Skeletal muscle cell (primary cell): ENCODE measurements at regions not wholly inside any gene's neighbourhood (a gene's known extent, or its start where the extent isn't known, plus 50 kb on each side); places are given as distances from the start of the nearest gene placed in this dataset.

Experiments
- DNase-seq: peaks from one replicate; pipeline ENCODE4 v3.0.0-alpha.2; 2010; ENCODE audit warnings: low read depth
- H3K4me3 ChIP-seq: 2 replicates; pipeline ENCODE4 v1.5.1; 2011; ENCODE audit warnings: low read depth, mild to moderate bottlenecking, control low read depth, low read length, moderate library complexity

DNA sequence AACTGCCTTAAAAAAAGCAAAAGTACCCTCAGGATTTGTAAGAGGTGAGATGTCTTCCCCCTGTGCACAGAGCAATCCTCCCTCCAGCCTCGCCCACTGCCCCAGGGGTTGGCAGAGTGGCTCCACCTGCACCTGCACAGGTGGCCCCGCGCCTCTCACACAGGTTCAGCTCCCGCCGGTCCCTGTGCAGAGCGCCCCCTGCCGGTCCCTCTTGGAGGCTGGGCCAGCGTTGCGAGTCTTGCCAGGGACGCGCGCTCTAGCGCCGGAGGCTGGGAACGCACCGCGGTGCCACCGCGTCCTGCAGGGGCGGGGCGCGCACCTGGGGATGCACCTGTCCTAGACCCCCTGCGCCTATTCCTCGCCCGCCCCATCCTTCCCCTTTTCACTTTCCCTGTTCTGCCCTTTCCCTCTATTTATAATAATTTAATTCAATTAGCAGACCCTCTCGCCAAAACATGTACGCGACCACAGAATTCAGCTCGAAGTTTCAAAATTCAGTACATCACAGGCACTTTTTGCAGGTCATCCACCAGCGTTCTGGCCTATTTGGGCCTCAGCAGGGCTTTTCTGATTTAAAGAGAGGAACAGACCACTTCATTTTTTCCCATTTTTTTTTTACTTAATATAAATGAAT, 618.6 kb downstream of the AACS start:
- H3K4me3 ChIP-seq, result no peak overlapping the region
- DNase-seq, result no peak

DNA sequence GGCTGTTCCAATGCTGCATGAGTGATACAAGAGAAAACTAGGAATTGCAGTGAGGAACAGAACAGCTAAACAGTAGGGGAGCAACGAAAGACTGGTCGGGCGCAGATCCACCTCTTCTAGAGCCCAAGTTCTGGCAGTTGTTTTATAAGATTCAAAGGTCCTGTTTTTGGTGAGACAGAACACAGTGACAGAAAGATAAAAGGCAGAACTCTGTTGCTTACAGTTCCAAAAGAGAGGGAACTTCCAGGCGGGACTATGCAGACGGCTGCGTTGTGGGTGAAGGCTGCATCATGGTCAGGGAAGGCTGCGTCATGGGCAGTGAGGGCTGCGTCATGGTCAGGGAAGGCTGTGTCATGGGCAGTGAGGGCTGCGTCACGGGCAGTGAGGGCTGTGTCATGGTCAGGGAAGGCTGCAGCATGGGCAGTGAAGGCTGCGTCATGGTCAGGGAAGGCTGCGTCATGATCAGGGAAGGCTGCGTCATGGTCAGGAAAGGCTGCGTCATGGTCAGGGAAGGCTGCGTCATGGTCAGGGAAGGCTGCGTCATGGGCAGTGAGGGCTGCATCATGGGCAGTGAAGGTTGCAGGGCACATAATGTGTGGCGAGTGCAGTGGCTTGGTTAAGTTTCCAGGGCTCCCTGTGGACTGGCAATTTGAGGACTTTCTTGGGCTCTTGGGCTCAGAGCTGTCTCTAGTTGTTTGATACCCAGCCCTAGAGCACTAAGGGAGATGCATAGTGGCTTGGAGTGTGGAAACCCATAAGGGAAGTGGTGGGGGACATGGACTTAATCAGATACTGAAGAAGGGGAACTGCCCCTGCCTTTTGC, 619.9 kb downstream of the AACS start:
- DNase-seq, result no peak
- no peak overlapping the region for H3K4me3 ChIP-seq

GRCh38 chr12:125685915-125686314, 620.7 kb downstream of the AACS start:
- no peak overlapping the region for H3K4me3 ChIP-seq
- DNase-seq, result no peak

DNA sequence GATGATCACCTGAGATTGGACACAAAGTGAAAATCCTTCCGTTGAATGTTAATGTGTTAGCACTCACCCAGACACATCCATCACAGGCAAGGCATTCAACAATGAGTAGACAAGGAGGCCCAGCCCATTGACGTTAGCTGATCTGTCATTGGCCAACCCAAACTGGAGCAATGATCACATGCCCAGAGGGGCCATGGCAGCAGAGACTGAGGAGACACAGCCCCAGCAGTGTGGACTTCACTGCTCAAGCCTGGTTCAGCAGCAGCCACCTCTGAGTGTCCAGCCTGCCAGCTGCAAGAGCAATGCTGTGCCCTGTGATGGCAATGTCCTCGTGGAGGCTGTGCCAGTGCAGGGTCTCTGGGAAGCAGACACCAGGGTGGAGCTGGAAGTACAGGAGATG, 622.2 kb downstream of the AACS start:
- H3K4me3 ChIP-seq, result no peak overlapping the region

GRCh38 chr12:125687820-125688219, 622.6 kb downstream of the AACS start:
- no peak for DNase-seq
- no peak overlapping the region for H3K4me3 ChIP-seq

More for the DNA sequence above, 622.2 kb downstream of the AACS start:
- no peak for DNase-seq

GRCh38 chr12:125688223-125688622, 623.0 kb downstream of the AACS start:
- no peak overlapping the region for H3K4me3 ChIP-seq
- no peak for DNase-seq

DNA sequence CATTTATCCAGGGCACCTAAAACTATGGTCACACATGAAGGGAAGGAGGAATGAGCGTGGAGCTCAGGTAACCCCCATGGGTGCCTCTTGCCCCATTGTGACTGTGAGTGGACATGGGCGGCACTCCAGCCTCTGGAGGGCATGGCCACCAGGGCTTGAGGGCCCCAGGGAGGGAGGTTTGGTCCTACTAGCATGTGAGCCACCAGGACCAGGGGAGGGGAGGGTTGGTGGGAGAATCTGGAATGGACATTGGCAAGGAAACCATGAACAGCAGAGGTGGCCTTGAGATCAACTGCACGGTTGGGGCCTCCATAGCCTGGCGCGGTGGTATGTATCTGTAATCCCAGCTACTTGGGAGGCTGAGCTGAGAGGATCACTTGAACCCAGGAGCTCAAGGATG, 623.6 kb downstream of the AACS start:
- DNase-seq, result no peak
- no peak overlapping the region for H3K4me3 ChIP-seq

DNA sequence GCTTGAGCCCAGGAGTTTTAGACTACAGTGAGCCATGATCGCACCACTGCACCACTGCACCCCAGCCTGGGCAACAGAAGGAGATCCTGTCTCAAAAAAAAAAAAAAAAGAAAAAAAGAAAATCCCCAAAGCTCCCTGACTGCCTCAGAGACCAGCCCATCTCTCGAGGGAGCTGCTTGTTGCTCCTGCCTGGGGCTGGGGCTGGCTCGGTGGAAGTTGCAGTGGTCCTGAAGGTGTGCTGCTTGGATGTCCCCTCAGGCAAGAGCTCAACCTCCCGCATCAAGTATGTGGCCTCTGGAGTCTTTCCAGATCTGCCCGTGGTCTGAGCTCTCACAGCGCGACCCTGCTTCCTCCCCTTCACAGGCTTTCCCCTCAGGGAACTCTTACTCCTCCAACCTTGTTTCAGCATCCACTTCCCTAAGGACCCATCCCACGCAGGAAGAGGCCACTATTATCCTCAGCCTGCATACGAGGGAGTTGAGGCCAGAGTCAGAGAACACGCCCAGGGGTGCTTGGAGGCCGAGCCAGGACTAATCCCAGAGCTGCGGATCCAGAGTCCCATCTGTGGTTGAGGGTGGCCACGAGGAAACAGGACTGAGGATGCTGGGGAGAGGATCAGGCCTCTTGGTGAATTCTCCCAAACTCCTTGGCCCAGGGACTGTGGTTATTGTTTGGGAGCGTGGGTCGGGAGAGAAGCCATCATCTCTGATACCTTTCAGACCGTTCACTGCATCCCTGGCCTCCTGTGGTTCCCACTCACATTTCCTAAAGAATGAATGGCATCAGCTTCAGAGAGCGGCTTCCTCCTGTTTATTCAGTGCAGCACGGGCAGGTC, 624.6 kb downstream of the AACS start:
- no peak for DNase-seq
- H3K4me3 ChIP-seq, result no peak overlapping the region

DNA sequence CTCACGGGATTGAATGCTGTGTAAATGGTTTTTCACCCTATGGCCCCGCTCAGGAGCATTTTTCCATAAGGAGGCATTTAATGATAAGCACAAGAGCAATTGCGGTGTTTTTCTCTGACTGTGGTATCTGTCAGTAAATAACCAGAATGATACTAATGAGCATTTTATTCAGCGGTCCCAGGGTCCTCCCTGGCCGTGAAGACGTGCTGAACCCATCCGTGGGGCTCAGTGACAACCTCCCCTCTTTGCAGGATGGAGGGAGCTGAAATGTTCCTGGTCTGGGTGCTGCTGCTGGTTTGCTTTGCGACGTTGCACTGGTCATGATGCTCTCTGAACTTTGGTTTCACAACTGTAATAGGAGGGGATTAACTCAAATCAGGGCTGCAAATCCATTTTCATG, 625.6 kb downstream of the AACS start:
- no peak for DNase-seq
- H3K4me3 ChIP-seq, result no peak overlapping the region

DNA sequence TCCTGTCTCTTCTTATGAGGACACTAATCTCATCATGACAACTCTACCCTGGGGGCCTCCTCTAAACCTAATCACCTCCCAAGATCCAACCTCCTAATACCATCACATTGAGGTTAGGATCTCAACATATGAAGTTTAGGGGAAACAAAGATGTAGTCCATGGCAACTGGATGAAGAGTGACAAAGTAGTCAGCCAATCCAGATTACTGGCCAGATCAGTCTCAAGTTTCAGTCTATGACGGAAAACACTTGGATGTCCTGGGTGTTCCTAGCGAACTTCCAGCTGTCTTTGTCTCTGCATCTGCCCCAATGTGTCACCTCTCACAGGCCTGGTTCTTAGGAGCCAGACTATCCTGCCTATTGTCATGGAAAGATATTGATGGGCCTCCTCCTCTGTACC, 630.8 kb downstream of the AACS start:
- H3K4me3 ChIP-seq, result no peak overlapping the region
- DNase-seq, result no peak

DNA sequence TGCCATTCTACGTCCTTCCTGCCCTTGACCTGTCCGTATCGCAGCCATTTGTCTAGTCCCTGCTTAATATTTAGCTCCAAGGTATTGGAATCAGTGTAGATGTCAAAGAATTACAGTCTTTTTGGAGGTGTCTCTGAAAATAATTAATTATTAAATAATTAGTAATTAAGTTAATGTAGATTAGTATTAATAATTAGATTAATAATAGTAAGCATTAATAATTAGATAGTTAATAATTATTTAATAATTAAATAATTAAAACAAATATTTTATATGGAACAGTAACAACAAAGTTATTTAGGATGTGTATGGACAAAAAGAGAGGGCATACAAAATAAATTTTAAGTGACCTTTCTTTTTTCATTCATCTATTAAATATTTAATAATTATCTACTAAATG, 639.6 kb downstream of the AACS start:
- no peak for DNase-seq
- H3K4me3 ChIP-seq, result no peak overlapping the region

- DNase-seq, result no peak
- no peak overlapping the region for H3K4me3 ChIP-seq
These were observed 655.7 kb downstream of the AACS start for GRCh38 chr12:125720961-125721360.

- DNase-seq, result no peak
These were observed 668.9 kb downstream of the AACS start for GRCh38 chr12:125734137-125734536.

GRCh38 chr12:125738211-125738610, 673.0 kb downstream of the AACS start:
- DNase-seq, result no peak
- H3K4me3 ChIP-seq, result no peak overlapping the region

More at GRCh38 chr12:125734137-125734536, 668.9 kb downstream of the AACS start:
- H3K4me3 ChIP-seq, result no peak overlapping the region

- H3K4me3 ChIP-seq, result no peak overlapping the region
- no peak for DNase-seq
These were observed 677.2 kb downstream of the AACS start for GRCh38 chr12:125742413-125742812.

DNA sequence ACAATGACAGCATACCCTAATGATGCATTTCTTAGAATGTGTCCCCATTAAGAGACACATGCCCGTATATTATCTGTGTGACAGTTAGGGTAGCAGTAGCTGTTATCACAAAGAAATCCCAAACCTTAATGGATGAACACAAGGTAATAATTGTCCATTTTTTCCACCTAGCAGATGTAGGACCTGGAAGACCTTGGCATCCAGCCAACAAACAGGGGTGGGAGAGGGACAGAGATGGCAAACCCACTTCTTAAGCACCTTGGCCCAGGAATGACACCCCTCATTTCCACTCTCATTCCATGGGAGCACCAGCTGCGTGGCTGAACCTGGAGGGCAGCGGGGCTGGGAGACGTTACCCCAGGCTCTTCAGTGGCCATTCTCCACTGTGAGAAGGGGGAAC, 679.0 kb downstream of the AACS start:
- H3K4me3 ChIP-seq, result no peak overlapping the region
- no peak for DNase-seq

DNA sequence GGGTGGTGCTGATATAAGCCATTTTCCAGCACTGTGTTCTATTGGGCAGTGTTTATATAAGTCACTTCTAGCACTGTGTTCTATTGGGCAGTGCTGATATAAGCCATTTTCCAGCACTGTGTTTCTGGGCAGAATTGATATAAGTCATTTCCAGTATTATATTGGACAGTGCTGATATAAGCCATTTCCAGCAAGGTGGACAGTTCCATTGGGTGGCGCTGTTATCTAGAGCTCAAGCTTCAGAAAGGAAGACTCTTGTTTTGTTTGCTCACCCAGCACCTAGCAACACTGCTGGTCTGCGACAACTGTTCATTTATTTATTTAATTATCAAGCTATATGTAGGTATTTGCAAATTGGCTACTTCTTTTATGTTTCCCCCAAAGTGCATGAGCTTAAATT, 690.3 kb downstream of the AACS start:
- no peak for DNase-seq
- H3K4me3 ChIP-seq, result no peak overlapping the region

- no peak for DNase-seq
- no peak overlapping the region for H3K4me3 ChIP-seq
These were observed 700.9 kb downstream of the AACS start for GRCh38 chr12:125766091-125766490.

DNA sequence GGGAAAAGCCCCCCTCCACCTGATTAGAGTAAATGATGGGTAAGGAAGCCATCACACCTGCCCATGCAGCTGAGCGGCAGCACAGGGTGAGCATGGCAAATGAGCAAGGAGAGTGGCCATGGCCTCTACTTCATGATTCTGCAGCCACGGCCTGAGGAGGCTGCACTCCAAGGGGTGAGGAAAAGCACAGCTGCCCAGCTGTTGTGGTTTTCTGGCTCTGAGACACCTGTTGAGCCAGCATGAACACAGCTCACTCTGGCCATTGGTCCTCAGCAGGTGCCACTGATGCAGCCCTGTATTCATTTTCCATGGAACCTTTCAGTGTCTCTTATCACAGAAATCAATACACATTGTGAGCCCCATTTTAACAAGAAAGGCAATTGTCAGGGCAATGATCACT, 707.2 kb downstream of the AACS start:
- no peak for DNase-seq
- H3K4me3 ChIP-seq, result no peak overlapping the region

DNA sequence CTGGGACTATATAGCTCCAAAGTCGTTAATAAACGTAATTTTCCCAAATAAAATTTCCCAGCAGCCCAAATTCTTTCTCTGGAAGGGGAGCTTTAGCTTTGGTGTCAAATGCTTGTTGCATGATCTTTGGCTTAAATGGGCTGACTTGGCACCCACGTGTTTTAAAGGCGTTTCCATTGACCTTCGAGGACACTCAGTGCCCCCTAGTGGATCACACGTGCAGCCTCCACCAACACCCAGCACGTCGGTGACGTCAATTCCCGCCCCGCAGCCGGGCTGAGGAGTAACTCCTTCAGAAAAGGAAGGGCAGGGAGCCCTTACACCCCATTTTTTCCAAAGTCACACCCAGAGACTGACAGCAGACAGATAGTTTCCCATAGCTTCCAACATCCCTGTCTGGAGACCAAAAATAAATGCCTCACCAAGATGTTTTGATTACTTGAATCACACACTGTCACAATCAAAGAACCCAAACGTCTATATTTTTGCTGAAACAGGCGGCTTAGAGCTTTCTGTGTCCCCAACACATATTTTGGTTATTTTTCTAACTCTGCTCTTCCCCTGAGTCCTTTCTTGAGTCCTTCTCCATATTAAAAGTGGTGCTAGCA, 707.9 kb downstream of the AACS start:
- DNase-seq, result no peak
- H3K4me3 ChIP-seq, result no peak overlapping the region
